Neural progenitor cell (in vitro differentiated cells): ENCODE measurements at regions not wholly inside any gene's neighbourhood (a gene's known extent, or its start where the extent isn't known, plus 50 kb on each side); places are given as distances from the start of the nearest gene placed in this dataset.

Source experiments
- DNase-seq: peaks from one replicate; pipeline ENCODE4 v3.0.0-alpha.2; 2016; ENCODE audit warnings: low spot score
- H2AFZ ChIP-seq: fragments of 200-600 bp; sonication (generic); replicated peaks from 2 replicates; pipeline ENCODE4 v1.6.1; 2016; ENCODE audit warnings: antibody characterized with exemption
- H3F3A ChIP-seq: fragments of 200-600 bp; sonication (generic); 2 replicates; pipeline ENCODE4 v1.6.1; 2016; ENCODE audit warnings: antibody characterized with exemption, low read depth
- H3K27ac ChIP-seq: fragments of 200-600 bp; sonication (generic); 2 replicates; pipeline ENCODE4 v1.5.1; 2016; ENCODE audit warnings: mild to moderate bottlenecking
- H3K27me3 ChIP-seq: fragments of 200-600 bp; sonication (generic); 2 replicates; pipeline ENCODE4 v1.6.1; 2016; ENCODE audit warnings: mild to moderate bottlenecking, moderate library complexity
- H3K36me3 ChIP-seq: fragments of 200-600 bp; sonication (generic); 2 replicates; pipeline ENCODE4 v1.5.1; 2016
- H3K4me1 ChIP-seq: fragments of 200-600 bp; sonication (generic); 2 replicates; pipeline ENCODE4 v1.6.1; 2016; ENCODE audit warnings: mixed run types
- H3K4me2 ChIP-seq: fragments of 200-600 bp; sonication (generic); 2 replicates; pipeline ENCODE4 v1.6.1; 2016
- H3K4me3 ChIP-seq: fragments of 200-600 bp; sonication (generic); 2 replicates; pipeline ENCODE4 v1.5.1; 2016
- H3K79me2 ChIP-seq: fragments of 200-600 bp; sonication (generic); 2 replicates; pipeline ENCODE4 v1.6.1; 2016; ENCODE audit warnings: low read depth
- H3K9ac ChIP-seq: fragments of 200-600 bp; sonication (generic); 2 replicates; pipeline ENCODE4 v1.6.1; 2016
- H3K9me3 ChIP-seq: fragments of 200-600 bp; sonication (generic); 2 replicates; pipeline ENCODE4 v1.5.1; 2016; ENCODE audit warnings: low read depth
- H4K20me1 ChIP-seq: fragments of 200-600 bp; sonication (generic); 2 replicates; pipeline ENCODE4 v1.6.1; 2016; ENCODE audit warnings: low read depth
- H3K27ac Mint-ChIP-seq: 3 replicates; pipeline ENCODE4 v1.8.0; 2021; ENCODE audit warnings: mixed read lengths
- H3K27me3 Mint-ChIP-seq: 2 replicates; pipeline ENCODE4 v1.8.0; 2022; ENCODE audit warnings: low read depth, mild to moderate bottlenecking, inconsistent platforms, moderate library complexity, mixed read lengths; ENCODE audit not compliant: insufficient read depth
- H3K36me3 Mint-ChIP-seq: 3 replicates; pipeline ENCODE4 v1.8.0; 2021; ENCODE audit warnings: mixed read lengths
- H3K4me1 Mint-ChIP-seq: 3 replicates; pipeline ENCODE4 v1.8.0; 2021; ENCODE audit warnings: mixed read lengths
- H3K4me3 Mint-ChIP-seq: 3 replicates; pipeline ENCODE4 v1.8.0; 2021; ENCODE audit warnings: mild to moderate bottlenecking, moderate library complexity, mixed read lengths
- H3K9me3 Mint-ChIP-seq: 3 replicates; pipeline ENCODE4 v1.8.0; 2020; ENCODE audit warnings: mixed read lengths
- EZH2 ChIP-seq: fragments of 200-600 bp; sonication (generic); IDR thresholded peaks from 2 replicates; pipeline ENCODE4 v1.6.1; 2017; ENCODE audit warnings: antibody characterized with exemption, mild to moderate bottlenecking, moderate library complexity
- EZH2phosphoT487 ChIP-seq: fragments of 200-600 bp; sonication (generic); IDR thresholded peaks from 2 replicates; pipeline ENCODE4 v1.6.1; 2017; ENCODE audit warnings: antibody characterized with exemption
- TF ChIP-seq, protein P1 (sequence below): fragments of 200-600 bp; sonication (generic); IDR thresholded peaks from 2 replicates; pipeline ENCODE4 v1.5.1; 2017; ENCODE audit warnings: antibody characterized with exemption, mild to moderate bottlenecking

DNA sequence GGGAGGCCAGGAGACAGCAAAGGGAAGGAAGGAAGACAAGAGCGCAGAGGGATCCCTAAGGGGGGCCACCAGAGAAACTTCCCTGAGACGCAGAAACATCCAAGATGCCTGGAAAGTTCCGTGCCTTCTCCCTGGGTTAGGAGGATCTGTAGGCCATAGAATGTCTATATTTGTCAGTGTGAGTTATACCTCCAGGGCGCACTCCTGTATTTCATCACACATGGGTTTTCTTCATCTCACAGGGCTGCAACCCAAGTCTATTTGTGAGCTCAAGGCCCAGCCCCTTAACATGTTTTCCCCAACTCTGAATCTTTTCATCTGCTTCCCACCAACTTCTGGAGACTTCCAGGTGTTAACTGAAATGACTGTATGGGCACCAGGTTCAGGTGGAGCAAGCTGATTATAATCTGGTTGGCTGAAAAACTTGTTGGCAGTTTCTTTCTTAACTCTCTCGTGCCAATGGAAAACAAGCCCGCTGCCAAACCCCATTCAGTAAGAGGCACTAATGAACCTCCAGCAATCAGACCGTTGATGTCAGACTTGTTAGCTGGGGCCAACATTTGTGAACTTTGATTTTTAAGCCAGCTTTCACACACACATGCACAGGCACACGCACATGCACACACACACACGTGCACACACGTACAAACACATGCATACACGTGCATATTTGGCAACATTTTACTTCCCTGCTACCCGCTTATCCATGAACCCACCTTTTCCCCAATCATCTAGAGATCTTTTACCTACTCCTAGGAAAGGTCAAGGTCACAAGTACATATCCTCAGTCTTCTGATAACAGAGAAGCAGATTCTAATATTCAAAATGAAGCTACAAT is 247.5 kb upstream of the GMDS start:
- Histone ChIP-seq H3K4me2 (no peak overlapping the region), H3K27ac (no peak overlapping the region), H3F3A (no peaks in the 10 kb centered on the region), H4K20me1 (no peaks in the 10 kb centered on the region), H2AFZ (no peak overlapping the region), H3K9ac (no peak overlapping the region), H3K4me3 (no peak overlapping the region), H3K27me3 (no peaks in the 10 kb centered on the region), H3K9me3 (no peaks in the 10 kb centered on the region), H3K36me3 (no peaks in the 10 kb centered on the region), H3K79me2 (no peaks in the 10 kb centered on the region), H3K4me1 (no peaks in the 10 kb centered on the region)
- no peaks in the 10 kb centered on the region for H3K4me1 Mint-ChIP-seq
- no peak for DNase-seq
- no peak overlapping the region for H3K4me3 Mint-ChIP-seq
- H3K27ac Mint-ChIP-seq, result no peak overlapping the region
- no peaks in the 10 kb centered on the region for H3K9me3 Mint-ChIP-seq
- peaks cover 2% of the 10 kb centered on the region for H3K36me3 Mint-ChIP-seq
- TF ChIP-seq, protein P1, sequence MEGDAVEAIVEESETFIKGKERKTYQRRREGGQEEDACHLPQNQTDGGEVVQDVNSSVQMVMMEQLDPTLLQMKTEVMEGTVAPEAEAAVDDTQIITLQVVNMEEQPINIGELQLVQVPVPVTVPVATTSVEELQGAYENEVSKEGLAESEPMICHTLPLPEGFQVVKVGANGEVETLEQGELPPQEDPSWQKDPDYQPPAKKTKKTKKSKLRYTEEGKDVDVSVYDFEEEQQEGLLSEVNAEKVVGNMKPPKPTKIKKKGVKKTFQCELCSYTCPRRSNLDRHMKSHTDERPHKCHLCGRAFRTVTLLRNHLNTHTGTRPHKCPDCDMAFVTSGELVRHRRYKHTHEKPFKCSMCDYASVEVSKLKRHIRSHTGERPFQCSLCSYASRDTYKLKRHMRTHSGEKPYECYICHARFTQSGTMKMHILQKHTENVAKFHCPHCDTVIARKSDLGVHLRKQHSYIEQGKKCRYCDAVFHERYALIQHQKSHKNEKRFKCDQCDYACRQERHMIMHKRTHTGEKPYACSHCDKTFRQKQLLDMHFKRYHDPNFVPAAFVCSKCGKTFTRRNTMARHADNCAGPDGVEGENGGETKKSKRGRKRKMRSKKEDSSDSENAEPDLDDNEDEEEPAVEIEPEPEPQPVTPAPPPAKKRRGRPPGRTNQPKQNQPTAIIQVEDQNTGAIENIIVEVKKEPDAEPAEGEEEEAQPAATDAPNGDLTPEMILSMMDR, result no peak
- TF ChIP-seq EZH2phosphoT487, result no peak
- TF ChIP-seq EZH2, result no peak
- peaks cover 8% of the 10 kb centered on the region for H3K27me3 Mint-ChIP-seq

DNA sequence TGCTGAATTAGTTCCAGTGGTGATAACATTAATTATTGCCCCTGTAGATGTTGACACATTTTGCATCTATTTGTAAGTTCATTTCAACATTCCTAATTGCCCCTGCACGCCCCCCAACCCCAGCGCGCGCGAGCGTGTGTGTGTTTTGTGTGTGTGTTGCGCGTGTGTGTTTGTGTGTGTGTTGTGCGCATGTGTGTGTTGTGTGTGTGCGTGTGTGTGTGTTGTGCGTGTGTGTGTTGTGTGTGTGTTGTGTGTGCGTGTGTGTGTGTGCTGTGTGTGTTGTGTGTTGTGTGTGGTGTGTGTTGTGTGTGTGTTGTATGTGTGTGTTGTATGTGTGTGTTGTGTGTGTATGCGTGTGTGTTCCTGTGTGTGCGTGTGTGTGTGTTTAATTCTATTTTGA is 245.7 kb upstream of the GMDS start:
- H3K9me3 Mint-ChIP-seq, result no peaks in the 10 kb centered on the region
- Histone ChIP-seq H3K4me1 (no peaks in the 10 kb centered on the region), H3K27me3 (no peaks in the 10 kb centered on the region), H2AFZ (no peak overlapping the region), H3K9me3 (no peaks in the 10 kb centered on the region), H3K9ac (no peak overlapping the region), H3F3A (no peaks in the 10 kb centered on the region), H4K20me1 (no peaks in the 10 kb centered on the region), H3K79me2 (no peaks in the 10 kb centered on the region), H3K4me3 (no peak overlapping the region), H3K36me3 (no peaks in the 10 kb centered on the region), H3K27ac (no peak overlapping the region), H3K4me2 (no peak overlapping the region)
- peak overlapping the region; percentile 55 for H3K27ac Mint-ChIP-seq
- H3K4me1 Mint-ChIP-seq, result no peaks in the 10 kb centered on the region
- no peak for DNase-seq
- TF ChIP-seq EZH2 (no peak), EZH2phosphoT487 (no peak)
- TF ChIP-seq, protein P1, result no peak
- H3K27me3 Mint-ChIP-seq, result peaks cover 8% of the 10 kb centered on the region
- H3K36me3 Mint-ChIP-seq, result peaks cover 2% of the 10 kb centered on the region
- no peak overlapping the region for H3K4me3 Mint-ChIP-seq

DNA sequence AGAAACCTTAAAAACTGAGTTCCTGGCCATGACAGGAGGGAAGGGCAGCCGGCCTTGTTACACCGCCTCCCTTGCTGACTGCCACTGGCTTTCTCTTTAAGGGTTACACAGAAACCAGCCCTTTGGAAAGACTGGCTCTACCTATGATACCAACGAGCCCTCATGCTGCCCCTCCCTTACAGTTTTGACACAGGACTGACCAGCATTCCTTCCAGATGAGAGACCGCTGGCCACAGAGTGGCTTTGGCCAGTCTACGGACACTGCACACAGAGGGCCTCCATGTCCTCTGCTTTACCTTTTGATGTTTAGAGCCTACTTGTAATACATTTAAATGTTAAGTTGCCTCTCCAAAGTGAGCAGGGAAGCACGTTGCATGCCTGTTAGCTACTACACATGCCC is 243.2 kb upstream of the GMDS start:
- H3K36me3 ChIP-seq, result no peaks in the 10 kb centered on the region
- H3K4me1 Mint-ChIP-seq, result no peaks in the 10 kb centered on the region
- H3K27me3 ChIP-seq, result no peaks in the 10 kb centered on the region
- H3K9me3 ChIP-seq, result no peaks in the 10 kb centered on the region
- TF ChIP-seq EZH2phosphoT487, result no peak
- no peak for TF ChIP-seq EZH2
- TF ChIP-seq, protein P1, result no peak
- H3K4me3 ChIP-seq, result no peak overlapping the region
- no peak overlapping the region for H2AFZ ChIP-seq
- H3K9ac ChIP-seq, result no peak overlapping the region
- H3K36me3 Mint-ChIP-seq, result peaks cover 2% of the 10 kb centered on the region
- H3K4me3 Mint-ChIP-seq, result no peak overlapping the region
- no peak for DNase-seq
- peaks cover 2% of the 10 kb centered on the region for H3K9me3 Mint-ChIP-seq
- H3F3A ChIP-seq, result no peaks in the 10 kb centered on the region
- H3K4me1 ChIP-seq, result no peaks in the 10 kb centered on the region
- H4K20me1 ChIP-seq, result no peaks in the 10 kb centered on the region
- no peak overlapping the region for H3K4me2 ChIP-seq
- peaks cover 7% of the 10 kb centered on the region for H3K27me3 Mint-ChIP-seq
- H3K27ac ChIP-seq, result no peak overlapping the region
- no peak overlapping the region for H3K27ac Mint-ChIP-seq
- H3K79me2 ChIP-seq, result no peaks in the 10 kb centered on the region
